Right forelimb (tissue), 1 donor: ENCODE measurements at regions not wholly inside any gene's neighbourhood (a gene's known extent, or its start where the extent isn't known, plus 50 kb on each side); places are given as distances from the start of the nearest gene placed in this dataset.

Experiments
- DNase-seq: peaks from one replicate; pipeline ENCODE4 v3.0.0-alpha.2; 2018

DNA sequence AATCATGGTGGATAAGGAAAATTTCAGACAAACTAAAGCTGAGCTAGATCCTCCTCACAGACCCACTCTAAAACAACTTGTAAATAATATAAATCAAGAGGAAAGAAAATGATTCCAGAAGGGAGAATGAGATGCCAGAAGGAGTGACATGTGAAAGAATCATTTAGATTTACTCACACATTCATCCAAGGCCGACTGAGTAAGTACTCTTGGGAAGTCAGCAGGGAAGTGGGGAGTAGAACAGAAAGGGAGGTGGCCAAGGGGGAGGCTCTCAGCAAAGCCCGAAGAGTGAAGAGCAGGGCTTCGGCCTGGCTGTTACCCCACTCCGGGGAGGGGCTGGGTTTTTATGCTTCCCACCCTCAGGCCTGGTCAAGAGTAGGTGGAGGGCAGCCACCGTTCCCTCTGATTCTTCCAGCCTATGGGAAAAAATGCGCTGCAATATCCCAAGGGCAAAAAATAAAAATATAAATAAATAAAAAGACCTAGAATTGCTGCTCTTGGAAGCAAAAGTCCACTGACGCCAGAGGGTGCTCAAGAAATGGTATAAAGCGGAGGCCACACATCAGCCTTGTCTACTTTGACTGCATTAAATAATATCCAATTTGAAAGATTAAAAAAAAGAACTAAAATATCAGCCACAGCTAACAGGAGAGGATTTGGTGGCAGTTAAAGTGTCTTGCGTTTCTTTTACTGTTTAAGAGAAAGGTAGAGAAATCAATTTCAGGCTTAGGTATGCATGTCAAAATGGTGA, 110.2 kb upstream of the COL5A1 start:
- peak; percentile 36 for DNase-seq

DNA sequence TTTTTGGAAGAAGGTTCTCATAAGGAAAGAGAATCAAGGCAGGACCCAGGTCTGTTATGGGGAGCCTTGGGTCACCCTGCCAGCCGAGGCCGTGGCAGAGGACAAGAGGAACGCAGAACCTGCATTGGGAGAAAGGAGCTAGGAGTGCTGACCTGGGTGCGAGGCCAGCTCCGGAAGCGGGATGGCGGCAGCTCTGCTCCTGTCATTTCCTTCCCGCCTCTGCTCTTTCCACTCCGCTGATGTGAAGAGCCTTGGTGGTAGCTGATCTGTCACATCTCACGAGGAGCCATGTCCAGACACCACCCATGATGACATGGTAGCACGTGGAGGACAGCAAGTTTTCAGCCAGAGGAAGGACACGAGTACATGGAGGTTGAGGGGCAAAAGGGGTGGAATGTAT, 109.5 kb upstream of the COL5A1 start:
- DNase-seq, result peak; percentile 25

DNA sequence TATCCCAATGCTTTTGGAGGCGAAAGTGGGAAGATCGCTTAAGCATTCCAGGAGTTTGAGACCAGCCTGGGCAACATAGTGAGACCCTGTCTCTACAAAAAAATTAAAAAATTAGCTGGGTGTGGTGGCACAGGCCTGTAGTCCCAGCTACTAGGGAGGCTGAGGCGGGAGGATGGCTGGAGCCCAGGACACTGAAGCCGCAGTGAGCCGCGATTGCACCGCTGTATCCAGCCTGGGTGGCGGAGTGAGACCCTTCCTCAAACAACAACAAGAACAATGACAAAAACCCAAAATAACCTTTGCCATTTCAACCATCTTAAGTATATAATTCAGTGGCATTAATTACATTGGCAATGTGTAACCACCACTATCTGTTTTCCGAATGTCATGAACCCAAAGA, 108.9 kb upstream of the COL5A1 start:
- peak; percentile 27 for DNase-seq

DNA sequence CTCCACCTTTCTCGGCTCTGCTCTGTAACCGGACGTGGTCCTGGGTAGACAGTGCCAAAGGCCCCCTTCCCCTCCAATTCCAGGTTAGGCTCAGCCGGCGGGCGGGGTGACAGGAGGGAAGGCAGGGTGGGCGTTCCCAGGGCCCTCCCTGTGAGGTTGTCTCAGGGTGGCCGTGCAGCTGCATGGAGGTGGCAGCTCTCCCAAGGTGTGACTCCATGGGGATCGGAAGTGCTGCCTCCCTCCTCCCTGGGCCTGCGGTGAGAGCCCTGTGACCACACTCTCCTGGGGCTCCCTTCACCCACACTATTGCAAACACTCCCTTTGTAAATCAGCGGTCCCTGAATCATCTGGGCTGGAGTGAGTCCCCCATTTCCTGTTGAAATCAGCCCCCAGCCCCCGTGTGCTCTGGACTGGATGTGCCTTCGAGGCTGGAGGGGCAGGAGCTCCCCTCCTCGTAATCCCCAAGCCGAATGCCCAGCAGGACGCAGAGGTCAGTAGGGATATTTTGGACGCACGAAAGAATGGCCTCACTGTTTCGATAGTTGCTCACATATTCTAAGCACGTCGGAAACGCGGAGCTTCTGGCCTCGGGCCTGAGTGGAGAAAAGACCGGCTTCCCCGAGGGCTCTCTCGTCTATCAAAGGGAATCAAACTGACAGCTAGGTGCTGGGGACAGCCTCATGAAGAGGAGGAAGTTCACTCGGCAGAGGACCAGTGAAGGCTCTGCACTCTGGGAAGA, 107.6 kb upstream of the COL5A1 start:
- DNase-seq, result peak; percentile 41

DNA sequence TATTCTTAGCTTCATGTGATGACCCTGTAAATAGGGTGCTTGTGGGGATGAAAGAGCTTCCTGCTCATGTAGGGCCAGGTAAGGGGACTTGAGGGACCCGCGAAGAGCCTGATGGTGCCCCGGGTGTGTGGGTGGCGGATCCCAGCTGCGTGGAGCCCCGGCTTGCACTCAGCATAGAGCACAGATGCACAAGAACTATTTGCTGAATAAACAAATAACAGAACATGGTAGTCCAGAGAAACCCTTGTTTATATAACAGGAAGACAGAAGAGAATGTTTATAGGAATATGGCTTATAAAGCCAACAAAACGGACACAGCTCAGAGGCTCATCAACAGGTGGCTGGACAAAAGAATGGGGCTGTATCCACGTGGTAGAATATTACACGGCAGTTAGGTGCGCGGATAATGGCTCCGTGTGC, 106.9 kb upstream of the COL5A1 start:
- peak; percentile 35 for DNase-seq

DNA sequence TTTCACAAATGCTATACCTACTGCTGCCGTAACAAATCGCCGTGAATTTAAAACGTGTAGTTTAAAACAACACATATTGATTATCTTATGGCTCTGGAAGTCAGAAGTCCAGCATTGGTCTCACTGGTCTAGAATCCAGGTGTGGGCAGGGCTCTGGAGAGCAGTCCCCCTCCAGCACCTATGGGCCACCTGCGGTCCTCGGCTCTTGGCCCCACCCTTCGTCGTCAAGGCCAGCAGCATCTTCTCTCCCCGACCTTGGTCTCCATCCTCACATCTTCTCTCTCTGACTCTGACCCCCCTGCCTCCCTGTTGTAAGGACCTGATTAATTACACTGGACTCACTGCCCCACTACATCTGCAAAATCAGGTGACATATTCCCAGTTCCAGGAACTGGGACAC, 106.4 kb upstream of the COL5A1 start:
- no peak for DNase-seq

DNA sequence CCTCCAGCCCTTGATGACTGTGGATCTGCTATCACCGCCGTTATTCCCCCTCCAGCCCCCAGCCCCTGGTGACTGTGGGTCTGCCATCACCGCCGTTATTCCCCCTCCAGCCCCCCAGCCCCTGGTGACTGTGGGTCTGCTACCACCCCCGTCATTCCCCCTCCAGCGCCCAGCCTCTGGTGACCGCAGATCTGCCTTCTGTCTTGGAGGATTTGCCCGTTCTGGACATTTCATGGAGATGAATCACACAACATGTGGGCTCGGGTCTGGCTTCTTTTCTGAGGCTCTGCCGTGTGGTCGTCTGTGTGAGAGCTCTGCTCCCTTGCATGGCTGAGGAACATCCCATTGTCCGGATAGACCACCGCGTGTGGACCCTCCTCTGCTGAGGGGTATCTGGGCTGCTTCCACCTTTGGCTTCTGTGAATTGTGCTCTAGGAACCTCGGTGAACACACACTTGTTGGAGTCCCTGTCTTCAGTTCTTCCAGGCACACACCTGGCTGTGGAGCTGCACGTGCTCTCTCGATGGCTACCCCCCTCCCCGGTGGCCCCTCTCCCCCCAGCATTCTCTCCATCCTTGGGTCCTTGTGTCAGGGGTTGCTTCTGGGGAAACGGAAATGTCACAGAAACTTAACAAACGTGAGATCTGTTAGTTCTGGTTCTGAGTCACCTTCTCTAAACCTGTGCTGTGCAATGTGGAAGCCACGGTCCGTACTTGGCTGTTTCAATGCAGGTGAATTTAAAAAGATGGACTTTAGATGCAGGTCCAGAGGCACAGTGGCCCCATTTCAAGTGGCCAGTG, 105.3 kb upstream of the COL5A1 start:
- peak; percentile 43 for DNase-seq

DNA sequence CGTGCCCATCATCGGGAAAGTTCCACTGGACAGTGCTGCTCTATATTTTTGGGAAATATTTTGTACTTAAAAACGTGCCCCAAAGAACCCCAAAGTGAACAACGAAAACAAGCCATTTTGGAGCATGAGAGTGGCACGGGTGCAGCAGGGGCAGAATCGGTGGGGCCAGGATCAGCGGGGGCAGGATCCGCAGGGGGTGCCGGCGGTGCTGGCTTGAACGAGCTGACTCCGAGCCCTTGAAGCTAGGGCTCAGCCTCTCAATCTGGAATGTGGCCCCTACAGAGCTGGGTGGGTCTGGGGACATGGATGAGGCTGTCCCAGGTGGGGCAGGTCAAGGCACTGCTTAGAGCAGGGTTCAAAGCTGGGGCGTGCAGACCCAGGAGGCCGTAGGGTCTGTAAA, 104.7 kb upstream of the COL5A1 start:
- DNase-seq, result peak; percentile 35

DNA sequence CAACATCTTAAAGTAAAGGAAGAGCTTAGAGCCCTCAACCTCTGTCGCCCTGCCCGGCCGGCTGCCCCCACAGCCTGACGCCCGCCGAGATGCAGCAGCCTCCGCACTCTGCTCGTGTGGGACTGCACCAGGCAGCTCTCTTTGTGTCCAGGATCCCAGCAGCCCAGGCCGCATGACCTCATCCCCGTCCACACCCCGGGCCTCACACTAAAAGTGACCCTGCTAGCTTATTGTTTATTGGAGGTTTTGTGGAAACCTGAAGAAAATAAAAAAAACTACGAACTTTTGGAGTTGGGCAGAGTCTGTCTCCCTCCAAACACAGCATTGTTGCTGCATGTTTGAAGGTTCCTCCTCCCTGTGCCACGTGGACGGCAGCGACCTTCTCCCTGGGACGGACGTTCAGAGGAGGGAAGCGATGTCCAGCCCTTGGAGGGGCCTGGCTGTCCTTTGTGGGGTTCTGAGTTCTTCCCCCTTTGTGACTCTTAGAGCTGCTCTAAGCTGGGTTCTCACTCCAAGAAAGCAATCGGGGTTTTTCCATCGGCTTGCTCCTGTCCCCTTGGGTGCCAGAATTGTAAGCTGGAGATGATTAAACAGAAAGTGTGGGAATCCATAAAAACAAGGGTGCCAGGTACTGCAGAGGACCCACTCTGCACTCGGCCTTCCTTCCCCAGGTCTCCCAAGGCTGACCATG, 103.5 kb upstream of the COL5A1 start:
- peak; percentile 64 for DNase-seq

DNA sequence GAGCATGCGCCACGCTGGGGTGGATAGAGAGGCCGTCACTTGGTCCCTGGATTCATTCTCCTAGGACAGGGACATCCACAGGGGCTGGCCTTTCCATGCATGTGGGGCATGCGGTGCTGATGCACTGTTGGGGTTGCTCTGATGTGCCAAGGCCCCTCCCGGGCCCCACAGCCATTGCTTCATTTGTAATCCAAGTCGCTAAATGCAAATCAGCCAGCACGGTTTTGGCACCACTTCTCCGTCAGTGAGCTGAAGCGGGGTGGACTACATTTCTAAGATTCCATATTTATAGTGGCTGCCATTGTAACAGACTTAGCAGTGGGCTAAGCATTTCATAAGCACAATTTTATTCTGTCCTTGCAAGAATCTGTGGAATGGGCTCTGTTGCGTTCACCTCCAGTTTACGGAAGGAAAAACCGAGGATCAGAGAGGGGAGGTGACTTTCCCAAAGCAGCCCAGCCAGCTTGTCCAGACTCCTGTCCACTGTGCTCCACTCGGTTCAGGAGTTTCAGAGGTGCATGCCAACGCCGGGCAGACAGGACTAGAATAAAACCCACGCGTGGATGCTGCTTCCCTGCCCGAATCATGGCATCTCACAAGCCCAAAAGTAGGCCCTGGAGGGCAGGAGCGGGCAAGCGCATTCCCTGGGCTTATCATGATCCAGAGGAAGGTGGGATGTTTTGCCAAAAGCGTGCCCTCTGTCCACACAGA, 102.6 kb upstream of the COL5A1 start:
- peak; percentile 75 for DNase-seq

DNA sequence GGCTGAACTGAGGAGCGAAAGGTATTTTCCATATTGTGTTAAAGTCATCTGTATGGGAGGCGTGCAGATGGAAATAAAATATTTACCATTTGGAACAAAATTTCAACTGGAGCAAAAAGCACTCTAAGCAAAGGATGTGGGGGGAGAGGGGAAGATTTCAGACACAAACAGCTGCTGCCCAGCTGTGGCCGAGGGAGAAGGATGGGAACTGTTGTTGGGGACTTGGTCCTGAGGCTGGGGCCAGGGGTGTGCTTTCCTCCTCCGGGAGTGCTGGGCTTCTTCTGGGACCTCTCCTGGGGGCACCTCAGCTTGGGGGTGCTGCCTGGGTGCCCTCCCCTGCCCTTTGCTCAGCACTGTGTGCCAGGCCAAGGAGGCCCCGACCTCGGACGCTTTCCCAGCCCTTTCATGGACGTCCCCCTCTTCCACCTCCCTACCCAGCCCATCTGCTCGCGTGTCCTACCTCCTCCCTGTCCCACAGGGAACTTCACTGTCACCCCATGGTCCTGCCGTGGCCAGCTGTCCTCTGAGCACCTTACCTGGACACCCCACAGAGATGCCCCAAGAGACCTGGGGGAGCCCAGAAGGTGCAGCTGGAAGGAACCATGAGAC, 101.9 kb upstream of the COL5A1 start:
- peak; percentile 71 for DNase-seq

DNA sequence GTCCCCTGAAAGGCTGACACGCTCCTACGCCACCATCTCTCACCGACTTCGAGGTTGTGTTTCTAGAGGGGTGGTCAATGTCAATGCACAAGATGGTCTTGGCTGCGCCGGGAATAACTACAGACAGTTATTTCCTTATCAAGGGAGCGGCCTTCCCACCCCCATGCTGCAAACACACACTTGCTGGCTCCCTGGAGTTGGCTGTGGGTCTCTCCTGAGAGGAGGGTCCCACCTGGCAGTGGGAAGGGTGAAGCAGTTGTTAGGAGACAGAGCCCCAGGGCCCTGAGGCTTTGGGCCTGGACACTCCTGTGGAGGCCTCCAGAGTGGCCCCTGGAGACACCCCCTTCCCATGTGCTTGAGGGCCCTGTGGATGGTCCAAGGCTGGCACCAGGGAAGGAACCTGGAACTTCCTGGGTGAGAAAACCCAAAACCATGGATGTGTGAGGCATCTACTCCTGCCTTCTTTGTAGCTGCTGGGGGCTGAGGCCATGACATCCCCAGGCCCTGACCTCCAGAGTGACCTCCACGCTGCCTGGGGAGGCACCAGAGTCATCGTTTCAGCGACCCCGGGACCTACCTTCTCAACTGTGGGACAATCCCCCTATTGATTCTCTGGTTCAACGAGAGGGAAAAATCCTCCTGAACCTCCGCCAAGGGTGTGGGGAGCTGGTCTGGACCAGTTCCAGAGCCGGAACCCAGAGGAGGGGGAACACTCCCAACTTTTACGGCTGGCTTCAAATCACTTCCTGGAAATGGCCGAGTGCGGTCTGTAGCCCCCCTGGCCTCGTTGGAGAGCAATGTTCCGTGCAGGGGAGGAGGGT, 101.1 kb upstream of the COL5A1 start:
- DNase-seq, result peak; percentile 85

DNA sequence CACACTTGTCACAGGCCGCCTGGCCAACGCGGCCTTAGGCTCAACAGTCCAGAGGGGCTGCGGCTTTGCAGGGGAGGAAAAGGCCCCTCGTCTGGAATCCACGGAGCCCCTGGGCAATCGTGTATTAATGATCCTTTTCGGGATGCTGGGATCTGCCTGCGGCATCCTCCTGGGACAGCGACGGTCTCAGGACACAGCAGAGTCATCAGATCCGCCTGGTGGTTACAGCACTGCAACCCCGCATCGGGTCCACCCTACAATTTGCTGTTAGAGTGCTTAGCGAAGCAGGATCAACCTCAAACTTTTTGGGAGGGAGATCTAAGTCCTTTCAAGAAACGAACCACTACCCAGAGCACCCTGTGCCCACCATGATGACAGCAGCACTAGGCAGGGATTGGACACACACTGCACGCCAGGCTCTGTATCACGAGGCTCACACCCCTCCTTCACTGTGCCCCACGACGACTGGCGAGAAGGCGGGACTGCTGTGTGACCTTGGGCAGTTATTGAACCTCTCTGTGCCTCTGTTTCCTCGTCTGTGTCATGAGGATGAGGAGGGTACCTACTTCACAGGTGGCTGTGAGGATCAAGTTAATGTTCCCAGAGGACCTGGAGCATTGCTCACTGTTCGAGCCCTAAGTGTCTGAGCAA, 100.4 kb upstream of the COL5A1 start:
- DNase-seq, result no peak

DNA sequence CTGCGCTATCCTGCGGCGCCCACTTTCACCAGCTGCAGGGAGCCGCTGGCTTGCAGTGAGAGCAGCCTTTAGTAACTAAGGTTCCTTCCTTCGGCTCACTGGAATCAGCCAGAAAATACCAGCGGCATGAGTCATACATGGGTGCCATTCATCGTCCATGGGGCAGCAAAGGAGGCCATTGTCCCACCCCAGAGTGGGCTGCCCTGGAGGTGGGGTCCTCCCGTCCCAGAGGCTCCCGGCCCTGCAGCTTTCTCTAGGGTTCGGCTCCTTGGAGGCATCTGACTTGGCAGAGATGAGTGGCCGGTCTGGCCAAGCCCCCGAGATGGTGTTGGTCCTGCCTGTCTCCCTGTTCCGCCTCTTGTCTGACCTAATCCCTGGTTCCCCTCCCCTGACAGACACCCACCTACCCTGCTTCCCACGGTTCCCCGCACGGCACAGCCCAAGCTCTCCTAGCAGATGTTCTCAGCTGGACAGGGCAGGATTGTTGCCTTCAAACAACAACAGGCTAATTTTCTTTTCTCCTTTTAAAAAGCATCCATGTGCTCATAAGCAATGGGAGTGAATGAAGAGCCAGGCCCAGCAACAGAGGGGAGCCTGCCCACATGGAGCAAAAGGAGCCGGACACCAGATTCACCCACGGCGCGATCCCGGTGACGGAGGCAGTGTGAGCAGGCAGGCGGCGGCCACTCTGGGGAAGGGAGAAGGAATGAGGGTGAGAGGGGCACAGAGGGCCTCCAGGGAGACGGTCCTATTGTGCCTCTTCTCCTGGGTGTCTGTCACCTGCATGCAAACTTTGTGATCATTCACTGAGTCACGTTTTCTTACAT, 97.0 kb upstream of the COL5A1 start:
- peak; percentile 71 for DNase-seq

DNA sequence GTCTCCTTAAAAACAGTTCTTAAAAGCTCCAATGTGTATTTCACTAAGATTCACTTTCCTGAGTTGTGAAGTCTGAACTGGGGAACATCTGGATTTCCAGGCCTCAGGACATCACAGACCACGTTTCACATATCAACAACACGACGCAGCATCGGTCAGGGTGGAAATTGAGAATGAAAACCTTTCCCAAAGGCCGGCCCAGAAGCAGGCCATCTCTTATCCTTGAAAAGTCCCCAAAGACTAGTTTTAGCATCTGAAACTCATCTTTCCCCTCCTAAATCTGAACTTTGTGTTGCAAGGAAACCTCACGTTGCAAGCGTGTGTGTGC, 96.4 kb upstream of the COL5A1 start:
- no peak for DNase-seq

DNA sequence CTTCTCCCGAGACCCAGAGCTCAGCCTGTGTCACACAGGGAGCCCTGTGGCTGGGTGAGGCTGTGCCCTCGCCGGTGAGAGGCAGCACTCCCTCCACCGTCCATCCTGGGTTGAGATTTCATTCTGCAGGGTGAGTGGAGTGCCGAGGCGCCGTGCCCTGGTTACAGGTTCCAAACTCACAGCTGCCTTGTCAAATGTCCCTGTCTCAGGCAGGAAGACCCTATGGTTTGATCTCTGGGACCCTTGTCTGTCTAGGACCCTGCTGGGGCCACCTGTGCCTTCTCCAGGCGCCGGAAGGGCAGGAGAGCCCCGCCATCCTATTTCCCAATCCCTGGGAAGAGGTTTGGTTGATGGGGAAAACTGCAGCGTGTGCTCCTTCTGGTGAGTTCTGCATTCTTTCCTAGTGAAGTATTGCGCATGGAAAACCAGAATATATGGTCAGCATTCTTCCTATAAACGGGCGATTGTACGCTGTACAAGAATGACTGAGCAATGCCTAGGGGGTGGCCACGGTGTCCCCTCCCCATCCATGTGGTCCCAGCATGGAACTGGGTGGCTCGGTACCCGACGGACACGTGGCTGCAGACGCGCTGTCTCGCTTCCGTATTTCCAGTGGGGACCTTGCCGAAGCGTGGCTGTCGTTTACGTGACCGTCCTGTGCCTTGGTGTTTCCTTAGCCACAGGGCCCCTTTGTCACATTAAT, 95.9 kb upstream of the COL5A1 start:
- peak; percentile 75 for DNase-seq

DNA sequence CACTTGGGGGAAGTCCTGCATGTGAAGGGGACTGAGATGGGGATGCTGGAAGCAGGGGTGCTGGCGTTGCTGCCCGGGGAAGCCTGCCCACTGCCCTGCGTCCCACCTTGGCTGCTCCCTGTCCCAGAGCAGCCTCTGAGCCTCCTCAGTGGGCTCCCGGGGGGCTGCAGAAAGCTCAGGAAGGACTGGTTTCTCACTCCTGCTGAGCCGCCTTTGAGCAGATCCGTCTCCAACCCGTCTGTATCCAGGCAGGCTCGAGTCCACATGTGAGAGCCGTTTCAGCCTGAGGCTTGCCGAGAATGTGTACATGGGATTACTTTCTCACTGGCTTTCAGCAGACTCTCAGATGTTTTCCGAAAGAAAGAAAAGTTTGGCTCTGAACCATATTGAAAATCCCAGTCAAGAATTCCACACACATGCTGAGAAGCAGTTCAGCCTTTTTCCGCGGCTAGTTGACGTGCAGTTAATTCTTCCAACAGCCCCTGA, 95.3 kb upstream of the COL5A1 start:
- peak; percentile 85 for DNase-seq

DNA sequence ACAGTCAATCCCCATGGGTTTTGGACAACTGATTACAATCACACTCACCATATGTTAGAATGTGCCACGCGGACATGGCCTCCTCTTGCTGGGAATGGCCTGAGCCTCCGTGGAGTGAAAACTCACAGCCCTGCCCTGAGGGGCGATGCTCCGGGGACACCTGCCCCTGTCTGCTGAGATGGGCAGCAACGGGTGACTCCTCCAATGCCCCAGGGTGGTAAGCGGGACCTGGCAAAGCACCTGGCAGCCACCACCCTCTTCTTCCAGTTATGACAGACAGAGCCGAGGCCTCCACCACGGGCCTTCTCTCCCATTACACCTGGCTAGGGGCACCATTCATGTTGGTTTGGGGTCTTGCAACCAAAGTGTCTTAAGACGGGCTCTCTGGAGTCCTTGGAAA, 94.9 kb upstream of the COL5A1 start:
- no peak for DNase-seq
